Fibroblast of lung (primary cell): ENCODE measurements at regions not wholly inside any gene's neighbourhood (a gene's known extent, or its start where the extent isn't known, plus 50 kb on each side); places are given as distances from the start of the nearest gene placed in this dataset.

ENCODE experiments used
- DNase-seq, 2 donors: peaks; one replicate each; pipeline versions ENCODE4 v3.0.0 to v3.0.0-alpha.2; 2010; ENCODE audit warnings: low read depth in 2 of 2
- H2AFZ ChIP-seq: 2 replicates; pipeline ENCODE4 v1.5.1; 2012; ENCODE audit warnings: low read length, control low read depth, inconsistent platforms
- H3K27ac ChIP-seq: 2 replicates; pipeline ENCODE4 v1.5.1; 2011; ENCODE audit warnings: low read length, control low read depth; ENCODE audit not compliant: insufficient read depth
- H3K27me3 ChIP-seq: 2 replicates; pipeline ENCODE4 v1.5.1; 2011; ENCODE audit warnings: mild to moderate bottlenecking, low read length; ENCODE audit not compliant: control insufficient read depth, insufficient read depth
- H3K36me3 ChIP-seq: 2 replicates; pipeline ENCODE4 v1.5.1; 2011; ENCODE audit warnings: low read length; ENCODE audit not compliant: control insufficient read depth, insufficient read depth
- H3K4me1 ChIP-seq: 2 replicates; pipeline ENCODE4 v1.5.1; 2011; ENCODE audit warnings: low read length; ENCODE audit not compliant: control insufficient read depth, insufficient read depth; ENCODE audit errors: extremely low read depth
- H3K4me2 ChIP-seq: 2 replicates; pipeline ENCODE4 v1.5.1; 2011; ENCODE audit warnings: low read length, control low read depth; ENCODE audit not compliant: insufficient read depth; ENCODE audit errors: extremely low read depth
- H3K4me3 ChIP-seq, 4 experiments: fragments of 200-600 bp in 1 of 4; sonication (generic) in 1 of 4; replicated peaks in 1 of 4; 2 replicates each; pipeline ENCODE4 v1.5.1; 2011 to 2016; ENCODE audit warnings: low read length in 4 of 4, low read depth in 3 of 4, mild to moderate bottlenecking in 3 of 4, control low read depth in 2 of 4, inconsistent platforms in 1 of 4, mixed read lengths in 1 of 4; ENCODE audit not compliant: insufficient read depth in 1 of 4; ENCODE audit errors: control extremely low read depth in 1 of 4
- H3K79me2 ChIP-seq: 2 replicates; pipeline ENCODE4 v1.5.1; 2012; ENCODE audit warnings: mild to moderate bottlenecking, low read length, inconsistent platforms; ENCODE audit not compliant: control insufficient read depth, insufficient read depth
- H3K9ac ChIP-seq: 2 replicates; pipeline ENCODE4 v1.5.1; 2011; ENCODE audit warnings: mild to moderate bottlenecking, low read length, control low read depth; ENCODE audit not compliant: insufficient read depth
- H3K9me3 ChIP-seq: 2 replicates; pipeline ENCODE4 v1.5.1; 2012; ENCODE audit warnings: low read depth, low read length; ENCODE audit not compliant: control insufficient read depth, insufficient read depth
- H4K20me1 ChIP-seq: 2 replicates; pipeline ENCODE4 v1.5.1; 2011; ENCODE audit warnings: low read length; ENCODE audit not compliant: control insufficient read depth, insufficient read depth; ENCODE audit errors: extremely low read depth
- EZH2 ChIP-seq: IDR thresholded peaks from 2 replicates; pipeline ENCODE4 v1.5.1; 2012; ENCODE audit warnings: low read length, control low read depth, mild to moderate bottlenecking; ENCODE audit errors: missing control alignments
- TF ChIP-seq, protein P1 (sequence below), 2 donors: IDR thresholded peaks in 1 of 2; conservative IDR thresholded peaks in 1 of 2; 1 replicate in 1 of 2; 2 replicates in 1 of 2; pipeline ENCODE4 v1.5.1; 2011 to 2012; ENCODE audit warnings: low read length in 2 of 2, control low read depth in 1 of 2, inconsistent platforms in 1 of 2, low read depth in 1 of 2, mild to moderate bottlenecking in 1 of 2

DNA sequence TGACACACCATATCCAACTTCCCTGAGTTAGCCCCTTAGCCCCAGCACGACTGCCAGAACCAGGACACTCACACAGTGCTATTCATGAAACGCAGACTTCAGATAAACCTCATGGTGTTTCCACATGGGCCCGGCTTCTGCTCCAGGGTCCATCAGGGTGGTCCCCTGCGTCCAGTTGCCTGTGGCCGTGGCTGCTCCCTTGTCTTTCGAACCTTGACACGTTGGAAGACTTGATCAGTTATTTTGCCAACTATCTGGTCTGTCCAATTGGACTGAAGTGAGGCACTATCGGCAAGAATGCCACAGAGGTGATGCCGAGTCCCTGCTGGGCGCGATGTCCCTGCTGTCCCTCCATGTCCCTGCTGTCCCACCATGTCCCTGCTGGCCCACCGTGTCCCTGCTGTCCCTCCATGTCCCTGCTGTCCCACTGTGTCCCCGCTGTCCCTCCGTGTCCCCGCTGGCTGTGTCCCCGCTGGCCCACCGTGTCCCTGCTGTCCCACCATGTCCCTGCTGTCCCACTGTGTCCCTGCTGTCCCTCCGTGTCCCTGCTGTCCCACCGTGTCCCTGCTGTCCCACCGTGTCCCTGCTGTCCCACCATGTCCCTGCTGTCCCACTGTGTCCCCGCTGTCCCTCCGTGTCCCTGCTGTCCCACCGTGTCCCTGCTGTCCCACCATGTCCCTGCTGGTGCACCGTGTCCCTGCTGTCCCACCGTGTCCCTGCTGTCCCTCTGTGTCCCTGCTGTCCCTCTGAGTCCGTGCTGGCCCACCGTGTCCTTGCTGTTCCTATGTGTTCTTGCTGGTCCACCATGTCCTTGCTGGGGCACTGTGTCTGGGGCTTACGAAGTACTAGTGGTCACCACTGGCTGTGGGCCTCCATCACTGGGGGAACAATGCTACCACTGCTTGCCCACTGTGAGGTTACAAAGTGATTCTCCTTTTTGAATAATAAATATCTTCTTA, 251.4 kb downstream of the DLL1 start:
- no peak overlapping the region for H3K4me2 ChIP-seq
- H3K27ac ChIP-seq: no peak overlapping the region
- H3K4me1 ChIP-seq: peaks cover 5% of the 10 kb centered on the region
- no peaks in the 10 kb centered on the region for H4K20me1 ChIP-seq
- no peak overlapping the region for H3K9ac ChIP-seq
- no peak overlapping the region for H2AFZ ChIP-seq
- H3K36me3 ChIP-seq: no peaks in the 10 kb centered on the region
- H3K79me2 ChIP-seq: no peaks in the 10 kb centered on the region
- no peaks in the 10 kb centered on the region for H3K9me3 ChIP-seq
- TF ChIP-seq, protein P1, sequence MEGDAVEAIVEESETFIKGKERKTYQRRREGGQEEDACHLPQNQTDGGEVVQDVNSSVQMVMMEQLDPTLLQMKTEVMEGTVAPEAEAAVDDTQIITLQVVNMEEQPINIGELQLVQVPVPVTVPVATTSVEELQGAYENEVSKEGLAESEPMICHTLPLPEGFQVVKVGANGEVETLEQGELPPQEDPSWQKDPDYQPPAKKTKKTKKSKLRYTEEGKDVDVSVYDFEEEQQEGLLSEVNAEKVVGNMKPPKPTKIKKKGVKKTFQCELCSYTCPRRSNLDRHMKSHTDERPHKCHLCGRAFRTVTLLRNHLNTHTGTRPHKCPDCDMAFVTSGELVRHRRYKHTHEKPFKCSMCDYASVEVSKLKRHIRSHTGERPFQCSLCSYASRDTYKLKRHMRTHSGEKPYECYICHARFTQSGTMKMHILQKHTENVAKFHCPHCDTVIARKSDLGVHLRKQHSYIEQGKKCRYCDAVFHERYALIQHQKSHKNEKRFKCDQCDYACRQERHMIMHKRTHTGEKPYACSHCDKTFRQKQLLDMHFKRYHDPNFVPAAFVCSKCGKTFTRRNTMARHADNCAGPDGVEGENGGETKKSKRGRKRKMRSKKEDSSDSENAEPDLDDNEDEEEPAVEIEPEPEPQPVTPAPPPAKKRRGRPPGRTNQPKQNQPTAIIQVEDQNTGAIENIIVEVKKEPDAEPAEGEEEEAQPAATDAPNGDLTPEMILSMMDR (conservative IDR thresholded peaks at IDR 0.05 in 1 of 2, IDR thresholded peaks at IDR 0.05 in 1 of 2; ENCODE audit: low read depth in 1 of 2, low read length in 2 of 2): no peak
- TF ChIP-seq EZH2: no peak
- H3K4me3 ChIP-seq: no peak overlapping the region
- H3K27me3 ChIP-seq: no peaks in the 10 kb centered on the region
- DNase-seq: no peak

DNA sequence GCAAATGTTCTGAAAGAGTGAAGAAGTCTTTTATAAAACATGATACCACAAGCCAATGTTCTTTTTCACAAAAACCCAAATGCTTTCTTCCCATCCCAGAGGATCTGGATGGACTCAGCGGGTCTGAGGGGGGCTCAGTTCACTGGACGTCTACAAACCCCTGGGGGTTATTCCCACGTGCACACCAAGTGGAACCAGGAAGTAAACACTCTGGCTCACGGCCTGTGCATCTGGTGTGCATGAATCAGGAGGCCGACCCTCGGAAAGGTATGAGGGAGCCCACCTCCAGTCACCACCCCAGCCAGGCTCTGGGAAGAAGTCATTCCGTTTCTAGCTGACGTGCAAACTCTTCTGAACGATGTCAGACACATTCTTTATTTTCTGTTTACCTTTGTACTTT, 252.2 kb downstream of the DLL1 start:
- no peaks in the 10 kb centered on the region for H3K9me3 ChIP-seq
- H3K4me2 ChIP-seq: no peak overlapping the region
- no peak overlapping the region for H3K27ac ChIP-seq
- peaks cover 5% of the 10 kb centered on the region for H3K4me1 ChIP-seq
- H3K4me3 ChIP-seq: no peak overlapping the region
- no peaks in the 10 kb centered on the region for H3K27me3 ChIP-seq
- no peaks in the 10 kb centered on the region for H3K36me3 ChIP-seq
- H3K79me2 ChIP-seq: no peaks in the 10 kb centered on the region
- no peaks in the 10 kb centered on the region for H4K20me1 ChIP-seq
- no peak for DNase-seq
- H2AFZ ChIP-seq: no peak overlapping the region
- H3K9ac ChIP-seq: no peak overlapping the region
- TF ChIP-seq EZH2: no peak
- TF ChIP-seq, protein P1 (conservative IDR thresholded peaks at IDR 0.05 in 1 of 2, IDR thresholded peaks at IDR 0.05 in 1 of 2; ENCODE audit: low read depth in 1 of 2, low read length in 2 of 2): no peak

DNA sequence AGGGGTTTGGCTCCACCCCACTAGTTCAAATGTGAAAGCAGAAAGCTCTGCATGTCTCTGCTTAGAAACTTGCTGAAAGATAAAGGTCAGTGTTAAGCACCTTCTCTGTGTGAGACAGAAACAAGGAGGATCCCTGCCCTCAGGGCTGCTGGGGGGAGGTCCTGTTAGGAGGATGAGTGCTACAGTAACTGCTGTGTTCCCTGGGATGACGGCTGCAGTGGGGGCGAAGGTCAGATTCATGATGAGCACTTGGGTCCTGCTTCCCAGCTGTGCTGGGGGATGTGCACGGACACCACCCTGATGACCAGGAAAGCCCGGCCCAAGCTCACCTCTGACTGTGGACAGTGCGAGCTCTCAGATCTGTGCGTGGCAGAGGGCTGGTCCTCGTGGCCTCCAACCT, 252.6 kb downstream of the DLL1 start:
- DNase-seq: no peak
- Histone ChIP-seq H3K36me3 (no peaks in the 10 kb centered on the region), H3K9me3 (no peaks in the 10 kb centered on the region), H3K79me2 (no peaks in the 10 kb centered on the region), H2AFZ (no peak overlapping the region), H3K27me3 (no peaks in the 10 kb centered on the region), H3K4me3 (no peak overlapping the region), H3K9ac (no peak overlapping the region), H4K20me1 (no peaks in the 10 kb centered on the region), H3K27ac (peak overlapping the region; percentile 36), H3K4me1 (peaks cover 5% of the 10 kb centered on the region), H3K4me2 (peak overlapping the region; percentile 72)
- TF ChIP-seq EZH2: no peak
- TF ChIP-seq, protein P1 (conservative IDR thresholded peaks at IDR 0.05 in 1 of 2, IDR thresholded peaks at IDR 0.05 in 1 of 2; ENCODE audit: low read depth in 1 of 2, low read length in 2 of 2): no peak
